ENCODE measurements at regions not wholly inside any gene's neighbourhood (a gene's known extent, or its start where the extent isn't known, plus 50 kb on each side); places are given as distances from the start of the nearest gene placed in this dataset.

- no peak for DNase-seq
- no peak overlapping the region for H3K27ac ChIP-seq
- H3K9me3 ChIP-seq (ENCODE audit: severe bottlenecking), result peaks cover 6% of the 10 kb centered on the region
- H3K27me3 ChIP-seq (ENCODE audit: insufficient read depth, low read depth, severe bottlenecking), result no peaks in the 10 kb centered on the region
- H3K4me3 ChIP-seq (ENCODE audit: low read depth, low read length), result no peak overlapping the region
- no peak for TF ChIP-seq CTCF (IDR thresholded peaks at IDR 0.05; ENCODE audit: low read depth, low read length)
- no peaks in the 10 kb centered on the region for H3K36me3 ChIP-seq
Observed at GRCh38 chr5:56608217-56608925, 207.0 kb upstream of the MAP3K1 start.

- H3K9me3 ChIP-seq (ENCODE audit: severe bottlenecking), result peaks cover 6% of the 10 kb centered on the region
- H3K4me3 ChIP-seq (ENCODE audit: low read depth, low read length), result no peak overlapping the region
- no peak for DNase-seq
- no peak for TF ChIP-seq CTCF (IDR thresholded peaks at IDR 0.05; ENCODE audit: low read depth, low read length)
- H3K36me3 ChIP-seq, result no peaks in the 10 kb centered on the region
- no peak overlapping the region for H3K27ac ChIP-seq
- no peaks in the 10 kb centered on the region for H3K27me3 ChIP-seq (ENCODE audit: insufficient read depth, low read depth, severe bottlenecking)
Observed at GRCh38 chr5:56607551-56607950, 207.8 kb upstream of the MAP3K1 start.

- TF ChIP-seq CTCF (IDR thresholded peaks at IDR 0.05; ENCODE audit: low read depth, low read length), result no peak
- no peaks in the 10 kb centered on the region for H3K36me3 ChIP-seq
- DNase-seq, result no peak
- no peak overlapping the region for H3K4me3 ChIP-seq (ENCODE audit: low read depth, low read length)
- H3K9me3 ChIP-seq (ENCODE audit: severe bottlenecking), result peaks cover 6% of the 10 kb centered on the region
- no peak overlapping the region for H3K27ac ChIP-seq
- no peaks in the 10 kb centered on the region for H3K27me3 ChIP-seq (ENCODE audit: insufficient read depth, low read depth, severe bottlenecking)
Observed at GRCh38 chr5:56607074-56607473, 208.3 kb upstream of the MAP3K1 start.

- Histone ChIP-seq H3K36me3 (no peaks in the 10 kb centered on the region), H3K27me3 (ENCODE audit: insufficient read depth, low read depth, severe bottlenecking) (no peaks in the 10 kb centered on the region), H3K4me3 (ENCODE audit: low read depth, low read length) (no peak overlapping the region), H3K27ac (no peak overlapping the region), H3K9me3 (ENCODE audit: severe bottlenecking) (no peaks in the 10 kb centered on the region)
- DNase-seq, result no peak
- TF ChIP-seq CTCF (IDR thresholded peaks at IDR 0.05; ENCODE audit: low read depth, low read length), result no peak
Observed at GRCh38 chr5:56606192-56606591, 209.2 kb upstream of the MAP3K1 start.

GRCh38 chr5:56605231-56605630 is 210.1 kb upstream of the MAP3K1 start:
- DNase-seq, result no peak
- Histone ChIP-seq H3K4me3 (ENCODE audit: low read depth, low read length) (no peak overlapping the region), H3K36me3 (no peaks in the 10 kb centered on the region), H3K9me3 (ENCODE audit: severe bottlenecking) (no peaks in the 10 kb centered on the region), H3K27ac (no peak overlapping the region), H3K27me3 (ENCODE audit: insufficient read depth, low read depth, severe bottlenecking) (no peaks in the 10 kb centered on the region)
- TF ChIP-seq CTCF (IDR thresholded peaks at IDR 0.05; ENCODE audit: low read depth, low read length), result no peak

GRCh38 chr5:56601641-56602071 is 213.7 kb upstream of the MAP3K1 start:
- Histone ChIP-seq H3K27ac (no peak overlapping the region), H3K9me3 (ENCODE audit: severe bottlenecking) (no peaks in the 10 kb centered on the region), H3K36me3 (no peaks in the 10 kb centered on the region), H3K27me3 (ENCODE audit: insufficient read depth, low read depth, severe bottlenecking) (no peaks in the 10 kb centered on the region), H3K4me3 (ENCODE audit: low read depth, low read length) (no peak overlapping the region)
- no peak for DNase-seq
- TF ChIP-seq CTCF (IDR thresholded peaks at IDR 0.05; ENCODE audit: low read depth, low read length), result no peak
